ENCODE measurements at regions not wholly inside any gene's neighbourhood (a gene's known extent, or its start where the extent isn't known, plus 50 kb on each side); places are given as distances from the start of the nearest gene placed in this dataset.

DNA sequence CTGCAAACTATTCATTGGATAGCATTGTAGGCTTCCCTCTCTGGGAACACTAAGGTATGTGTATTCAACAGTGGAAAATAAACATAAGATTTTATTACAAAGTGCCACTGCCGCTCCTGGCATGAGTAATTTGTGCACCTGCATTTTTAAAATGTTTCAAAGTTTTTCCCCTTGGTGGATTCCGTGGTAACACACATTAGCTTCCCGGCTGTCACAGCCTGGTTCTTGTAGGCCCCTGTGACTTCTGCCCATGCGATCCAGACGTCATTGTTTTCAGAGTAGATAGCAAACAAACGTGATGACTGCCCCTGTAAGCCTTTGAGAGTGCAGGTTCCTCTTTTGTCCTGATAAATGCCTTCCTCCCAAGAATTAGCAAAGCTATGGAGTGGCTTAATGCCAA is 421.0 kb downstream of the ZNF521 start:
- TF ChIP-seq POLR2AphosphoS5 (IDR thresholded peaks at IDR 0.05) (no peak), POLR2A (IDR thresholded peaks at IDR 0.05; ENCODE audit: low read depth) (no peak)
- TF ChIP-seq, protein P1, sequence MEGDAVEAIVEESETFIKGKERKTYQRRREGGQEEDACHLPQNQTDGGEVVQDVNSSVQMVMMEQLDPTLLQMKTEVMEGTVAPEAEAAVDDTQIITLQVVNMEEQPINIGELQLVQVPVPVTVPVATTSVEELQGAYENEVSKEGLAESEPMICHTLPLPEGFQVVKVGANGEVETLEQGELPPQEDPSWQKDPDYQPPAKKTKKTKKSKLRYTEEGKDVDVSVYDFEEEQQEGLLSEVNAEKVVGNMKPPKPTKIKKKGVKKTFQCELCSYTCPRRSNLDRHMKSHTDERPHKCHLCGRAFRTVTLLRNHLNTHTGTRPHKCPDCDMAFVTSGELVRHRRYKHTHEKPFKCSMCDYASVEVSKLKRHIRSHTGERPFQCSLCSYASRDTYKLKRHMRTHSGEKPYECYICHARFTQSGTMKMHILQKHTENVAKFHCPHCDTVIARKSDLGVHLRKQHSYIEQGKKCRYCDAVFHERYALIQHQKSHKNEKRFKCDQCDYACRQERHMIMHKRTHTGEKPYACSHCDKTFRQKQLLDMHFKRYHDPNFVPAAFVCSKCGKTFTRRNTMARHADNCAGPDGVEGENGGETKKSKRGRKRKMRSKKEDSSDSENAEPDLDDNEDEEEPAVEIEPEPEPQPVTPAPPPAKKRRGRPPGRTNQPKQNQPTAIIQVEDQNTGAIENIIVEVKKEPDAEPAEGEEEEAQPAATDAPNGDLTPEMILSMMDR (IDR thresholded peaks at IDR 0.05) = no peak
